ENCODE measurements at regions not wholly inside any gene's neighbourhood (a gene's known extent, or its start where the extent isn't known, plus 50 kb on each side); places are given as distances from the start of the nearest gene placed in this dataset.

GRCh38 chr6:156633291-156633690 is 143.9 kb upstream of the ARID1B start:
- TF ChIP-seq CTCF (conservative IDR thresholded peaks at IDR 0.05 in 1 of 2, IDR thresholded peaks at IDR 0.05 in 1 of 2; ENCODE audit: extremely low read depth in 1 of 2, insufficient read depth in 1 of 2, low read depth in 1 of 2, low read length in 2 of 2) (no peak), EZH2 (IDR thresholded peaks at IDR 0.05; ENCODE audit: borderline replicate concordance, low read length) (no peak)

Data from mammary epithelial cell (primary cell).